Activated CD8-positive, alpha-beta memory T cell treated with anti-CD3 and anti-CD28 coated beads for 1 hour (primary cell): ENCODE measurements at regions not wholly inside any gene's neighbourhood (a gene's known extent, or its start where the extent isn't known, plus 50 kb on each side); places are given as distances from the start of the nearest gene placed in this dataset.

ENCODE experiments used
- DNase-seq, 2 donors: peaks; one replicate each; pipeline ENCODE4 v3.0.0-alpha.2; 2020; ENCODE audit warnings: low read depth in 1 of 2; ENCODE audit errors: extremely low read depth in 1 of 2

- no peak for DNase-seq
Observed at GRCh38 chr21:15233611-15234010, 168.8 kb upstream of the NRIP1 start.

- DNase-seq, result no peak
Observed at GRCh38 chr21:15236111-15236510, 171.3 kb upstream of the NRIP1 start.

GRCh38 chr21:15240848-15241247, 176.0 kb upstream of the NRIP1 start:
- DNase-seq, result no peak

GRCh38 chr21:15241997-15242736, 177.4 kb upstream of the NRIP1 start:
- no peak for DNase-seq

- DNase-seq, result no peak
Observed at GRCh38 chr21:15242906-15243305, 178.1 kb upstream of the NRIP1 start.

- no peak for DNase-seq
Observed at GRCh38 chr21:15243406-15243805, 178.6 kb upstream of the NRIP1 start.

GRCh38 chr21:15247613-15248012, 182.8 kb upstream of the NRIP1 start:
- no peak for DNase-seq

GRCh38 chr21:15249285-15249993, 184.6 kb upstream of the NRIP1 start:
- no peak for DNase-seq

- DNase-seq, result no peak
Observed at GRCh38 chr21:15250384-15250783, 185.6 kb upstream of the NRIP1 start.

- DNase-seq, result no peak
Observed at GRCh38 chr21:15252431-15252830, 187.6 kb upstream of the NRIP1 start.

GRCh38 chr21:15254111-15254510, 189.3 kb upstream of the NRIP1 start:
- no peak for DNase-seq

- no peak for DNase-seq
Observed at GRCh38 chr21:15255261-15255660, 190.5 kb upstream of the NRIP1 start.

- no peak for DNase-seq
Observed at GRCh38 chr21:15255763-15256162, 191.0 kb upstream of the NRIP1 start.

GRCh38 chr21:15256996-15257395, 192.2 kb upstream of the NRIP1 start:
- DNase-seq, result no peak

GRCh38 chr21:15257646-15258045, 192.8 kb upstream of the NRIP1 start:
- no peak for DNase-seq

GRCh38 chr21:15259824-15260223, 195.0 kb upstream of the NRIP1 start:
- no peak for DNase-seq

GRCh38 chr21:15260604-15261003, 195.8 kb upstream of the NRIP1 start:
- DNase-seq, result no peak

GRCh38 chr21:15264084-15264665, 199.4 kb upstream of the NRIP1 start:
- DNase-seq, result no peak

- no peak for DNase-seq
Observed at GRCh38 chr21:15272171-15272570, 207.4 kb upstream of the NRIP1 start.

GRCh38 chr21:15272591-15272990, 207.8 kb upstream of the NRIP1 start:
- DNase-seq, result no peak

GRCh38 chr21:15273244-15273643, 208.4 kb upstream of the NRIP1 start:
- no peak for DNase-seq
